ENCODE measurements at regions not wholly inside any gene's neighbourhood (a gene's known extent, or its start where the extent isn't known, plus 50 kb on each side); places are given as distances from the start of the nearest gene placed in this dataset.

DNA sequence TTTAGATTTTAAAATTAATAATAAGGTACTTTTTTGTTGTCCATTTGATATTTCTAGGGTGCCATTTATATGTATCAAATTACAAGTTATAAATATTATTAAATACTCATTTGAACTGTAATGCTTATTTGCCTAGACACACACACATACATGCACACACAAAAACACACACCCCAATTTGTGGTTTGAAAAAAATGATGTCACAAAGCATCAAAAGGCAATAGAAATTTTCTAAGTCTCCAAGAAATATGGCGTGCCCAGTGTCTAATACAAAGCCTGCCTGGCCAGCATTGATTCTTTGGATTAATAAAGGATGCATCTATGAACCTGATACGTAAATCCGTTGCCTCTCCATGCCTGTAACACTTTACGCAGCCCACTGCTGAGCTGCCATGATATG lies 252.8 kb upstream of the BLID start:
- no peak for DNase-seq (ENCODE audit: low read depth)
- TF ChIP-seq MYC (IDR thresholded peaks at IDR 0.05; ENCODE audit: low read depth, low read length) (no peak), CTCF (IDR thresholded peaks at IDR 0.05; ENCODE audit: low read depth, low read length) (no peak), MAX (IDR thresholded peaks at IDR 0.05; ENCODE audit: low read depth, low read length) (no peak), POLR2A (IDR thresholded peaks at IDR 0.05; ENCODE audit: extremely low read depth, insufficient read length) (no peak)
- no peak overlapping the region for H3K4me3 ChIP-seq (ENCODE audit: low read depth, low read length)

DNA sequence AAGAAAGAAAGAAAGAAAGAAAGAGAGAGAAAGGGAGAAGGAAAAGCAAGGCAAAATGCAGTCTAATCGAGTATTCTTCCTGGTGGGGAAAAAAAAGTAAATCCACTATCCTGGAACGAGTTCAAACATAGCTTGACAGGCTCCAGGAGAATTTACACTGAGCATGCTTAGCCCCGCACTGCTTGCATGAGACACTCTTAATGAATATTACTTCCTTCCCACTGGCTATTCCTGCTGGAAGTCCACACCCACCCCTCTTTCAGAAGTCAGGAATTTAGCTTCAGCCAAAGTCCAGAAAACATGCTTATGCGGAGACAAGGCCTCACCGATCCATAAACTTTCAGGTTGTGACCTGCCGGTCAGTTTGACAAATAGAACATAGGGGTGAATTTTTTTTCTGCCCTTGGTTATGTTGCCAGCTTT lies 251.8 kb upstream of the BLID start:
- H3K4me3 ChIP-seq (ENCODE audit: low read depth, low read length) = no peak overlapping the region
- TF ChIP-seq POLR2A (IDR thresholded peaks at IDR 0.05; ENCODE audit: extremely low read depth, insufficient read length) = no peak
- DNase-seq (ENCODE audit: low read depth) = no peak

- TF ChIP-seq CTCF (IDR thresholded peaks at IDR 0.05; ENCODE audit: low read depth, low read length) = no peak
- no peak for TF ChIP-seq POLR2A (IDR thresholded peaks at IDR 0.05; ENCODE audit: extremely low read depth, insufficient read length)
- no peak for TF ChIP-seq MAX (IDR thresholded peaks at IDR 0.05; ENCODE audit: low read depth, low read length)
- TF ChIP-seq MYC (IDR thresholded peaks at IDR 0.05; ENCODE audit: low read depth, low read length) = no peak
- H3K4me3 ChIP-seq (ENCODE audit: low read depth, low read length) = no peak overlapping the region
- DNase-seq (ENCODE audit: low read depth) = no peak
Measured at GRCh38 chr11:122365610-122366360, 249.8 kb upstream of the BLID start.

GRCh38 chr11:122363296-122363695 lies 247.3 kb upstream of the BLID start:
- no peak overlapping the region for H3K4me3 ChIP-seq (ENCODE audit: low read depth, low read length)
- no peak for DNase-seq (ENCODE audit: low read depth)
- TF ChIP-seq MAX (IDR thresholded peaks at IDR 0.05; ENCODE audit: low read depth, low read length) (no peak), MYC (IDR thresholded peaks at IDR 0.05; ENCODE audit: low read depth, low read length) (no peak), CTCF (IDR thresholded peaks at IDR 0.05; ENCODE audit: low read depth, low read length) (no peak), POLR2A (IDR thresholded peaks at IDR 0.05; ENCODE audit: extremely low read depth, insufficient read length) (no peak)

DNA sequence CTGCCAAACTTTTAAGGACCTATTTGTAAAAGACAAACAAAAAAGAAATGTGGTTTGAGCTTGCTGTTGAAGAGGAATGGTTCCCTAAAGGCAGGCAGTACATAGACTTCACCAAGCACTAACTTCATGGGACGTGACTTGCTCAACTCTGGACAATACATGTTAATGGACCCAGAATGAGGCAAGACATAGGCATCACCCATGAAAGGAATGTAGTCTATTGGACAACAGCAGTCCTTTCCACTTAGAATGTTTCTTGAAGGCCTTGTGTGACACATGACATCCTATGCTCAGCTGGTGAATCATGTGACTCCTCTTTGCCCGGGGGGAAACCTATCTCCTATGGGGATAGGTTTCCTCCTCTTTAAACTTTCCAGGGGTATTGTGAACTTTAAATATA lies 246.4 kb upstream of the BLID start:
- TF ChIP-seq CTCF (IDR thresholded peaks at IDR 0.05; ENCODE audit: low read depth, low read length) (no peak), MAX (IDR thresholded peaks at IDR 0.05; ENCODE audit: low read depth, low read length) (no peak), MYC (IDR thresholded peaks at IDR 0.05; ENCODE audit: low read depth, low read length) (no peak), POLR2A (IDR thresholded peaks at IDR 0.05; ENCODE audit: extremely low read depth, insufficient read length) (no peak)
- DNase-seq (ENCODE audit: low read depth) = no peak
- H3K4me3 ChIP-seq (ENCODE audit: low read depth, low read length) = no peak overlapping the region

DNA sequence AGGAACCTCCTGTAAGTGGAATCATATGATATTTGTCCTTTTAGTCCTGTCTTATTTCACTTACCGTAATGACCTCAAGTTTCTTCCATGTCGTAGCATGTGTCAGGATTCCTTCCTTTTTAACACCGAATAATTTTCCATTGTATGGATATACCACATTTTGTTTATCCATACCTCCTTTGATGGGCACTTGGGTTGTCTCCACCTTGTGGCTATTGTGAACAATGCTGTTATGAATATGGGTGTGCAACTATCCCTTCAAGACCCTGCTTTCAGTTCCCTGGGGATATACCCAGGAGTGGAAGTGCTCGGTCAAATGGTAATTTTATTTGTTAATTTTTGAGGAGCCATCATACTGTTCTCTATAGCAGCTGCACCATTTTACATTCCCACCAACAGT lies 244.9 kb upstream of the BLID start:
- DNase-seq (ENCODE audit: low read depth) = peak; percentile 23
- H3K4me3 ChIP-seq (ENCODE audit: low read depth, low read length) = no peak overlapping the region
- TF ChIP-seq CTCF (IDR thresholded peaks at IDR 0.05; ENCODE audit: low read depth, low read length) (peak; percentile 26), POLR2A (IDR thresholded peaks at IDR 0.05; ENCODE audit: extremely low read depth, insufficient read length) (no peak)
